Smooth muscle cell (in vitro differentiated cells): ENCODE measurements at regions not wholly inside any gene's neighbourhood (a gene's known extent, or its start where the extent isn't known, plus 50 kb on each side); places are given as distances from the start of the nearest gene placed in this dataset.

ENCODE experiments used
- DNase-seq: peaks from one replicate; lab custom pipeline; 2025; ENCODE audit not compliant: unreplicated experiment; lab: John Stamatoyannopoulos, UW
- H2AFZ ChIP-seq: fragments of 200-600 bp; sonication (generic); 2 replicates; pipeline ENCODE4 v1.6.0; 2016; ENCODE audit warnings: antibody characterized with exemption, low read depth, mild to moderate bottlenecking
- H3F3A ChIP-seq: fragments of 200-600 bp; sonication (generic); 2 replicates; pipeline ENCODE4 v1.6.0; 2017; ENCODE audit warnings: antibody characterized with exemption, low read depth
- H3K27ac ChIP-seq: fragments of 200-600 bp; sonication (generic); 2 replicates; pipeline ENCODE4 v1.5.1; 2016; ENCODE audit warnings: low read depth, mild to moderate bottlenecking
- H3K27me3 ChIP-seq: fragments of 200-600 bp; sonication (generic); 2 replicates; pipeline ENCODE4 v1.6.1; 2016; ENCODE audit warnings: low read depth, mild to moderate bottlenecking
- H3K36me3 ChIP-seq: fragments of 200-600 bp; sonication (generic); 2 replicates; pipeline ENCODE4 v1.5.1; 2016; ENCODE audit warnings: low read depth
- H3K4me1 ChIP-seq: fragments of 200-600 bp; sonication (generic); 2 replicates; pipeline ENCODE4 v1.5.1; 2016; ENCODE audit warnings: low read depth
- H3K4me2 ChIP-seq: fragments of 200-600 bp; sonication (generic); 2 replicates; pipeline ENCODE4 v1.6.0; 2016; ENCODE audit warnings: mild to moderate bottlenecking
- H3K4me3 ChIP-seq: fragments of 200-600 bp; sonication (generic); 2 replicates; pipeline ENCODE4 v1.5.1; 2016; ENCODE audit warnings: mild to moderate bottlenecking
- H3K79me2 ChIP-seq: fragments of 200-600 bp; sonication (generic); 2 replicates; pipeline ENCODE4 v1.6.0; 2016; ENCODE audit warnings: low read depth, mild to moderate bottlenecking
- H3K9ac ChIP-seq: fragments of 200-600 bp; sonication (generic); 2 replicates; pipeline ENCODE4 v1.6.0; 2016; ENCODE audit warnings: low read depth
- H3K9me3 ChIP-seq: fragments of 200-600 bp; sonication (generic); replicated peaks from 2 replicates; pipeline ENCODE4 v1.5.1; 2016; ENCODE audit warnings: low read depth
- H4K20me1 ChIP-seq: fragments of 200-600 bp; sonication (generic); 2 replicates; pipeline ENCODE4 v1.6.0; 2016; ENCODE audit warnings: low read depth
- CTCF ChIP-seq: fragments of 200-600 bp; sonication (generic); IDR thresholded peaks from 2 replicates; pipeline ENCODE4 v1.5.1; 2017; ENCODE audit warnings: borderline replicate concordance, mild to moderate bottlenecking, antibody characterized with exemption; ENCODE audit not compliant: insufficient read depth, poor library complexity, severe bottlenecking
- WGBS: methylation state at CpG from one replicate; pipeline ENCODE4 v1.1.7; 2016; ENCODE audit warnings: low lambda C conversion rate; 5-methylcytosine and 5-hydroxymethylcytosine counted together

- TF ChIP-seq CTCF, result no peak
- H3F3A ChIP-seq, result no peaks in the 10 kb centered on the region
- H4K20me1 ChIP-seq, result no peaks in the 10 kb centered on the region
- no peak for DNase-seq
- H3K4me1 ChIP-seq, result no peaks in the 10 kb centered on the region
- no peak overlapping the region for H2AFZ ChIP-seq
- no peaks in the 10 kb centered on the region for H3K36me3 ChIP-seq
- H3K4me3 ChIP-seq, result no peak overlapping the region
- H3K4me2 ChIP-seq, result no peak overlapping the region
- no peaks in the 10 kb centered on the region for H3K27me3 ChIP-seq
- 69% methylated on average over 6 of the region's 6 CpGs for WGBS
- no peaks in the 10 kb centered on the region for H3K79me2 ChIP-seq
- H3K27ac ChIP-seq, result no peak overlapping the region
- H3K9ac ChIP-seq, result no peak overlapping the region
- H3K9me3 ChIP-seq, result no peaks in the 10 kb centered on the region
Observed at GRCh38 chr15:91660174-91660649, 193.3 kb upstream of the SLCO3A1 start.

GRCh38 chr15:91664224-91664836 lies 189.2 kb upstream of the SLCO3A1 start:
- Histone ChIP-seq H4K20me1 (no peaks in the 10 kb centered on the region), H3K9ac (no peak overlapping the region), H2AFZ (no peak overlapping the region), H3K4me1 (no peaks in the 10 kb centered on the region), H3K4me3 (no peak overlapping the region), H3K79me2 (no peaks in the 10 kb centered on the region), H3K36me3 (no peaks in the 10 kb centered on the region), H3F3A (no peaks in the 10 kb centered on the region), H3K9me3 (no peaks in the 10 kb centered on the region), H3K4me2 (no peak overlapping the region), H3K27me3 (no peaks in the 10 kb centered on the region), H3K27ac (no peak overlapping the region)
- 86% methylated on average over 6 of the region's 6 CpGs for WGBS
- DNase-seq, result no peak
- TF ChIP-seq CTCF, result no peak

- no peak for DNase-seq
- Histone ChIP-seq H3K9ac (no peak overlapping the region), H4K20me1 (no peaks in the 10 kb centered on the region), H3K4me2 (no peak overlapping the region), H3K27me3 (no peaks in the 10 kb centered on the region), H3F3A (no peaks in the 10 kb centered on the region), H3K4me1 (no peaks in the 10 kb centered on the region), H3K79me2 (no peaks in the 10 kb centered on the region), H3K36me3 (no peaks in the 10 kb centered on the region), H3K4me3 (no peak overlapping the region), H2AFZ (no peak overlapping the region), H3K9me3 (no peaks in the 10 kb centered on the region), H3K27ac (no peak overlapping the region)
- no peak for TF ChIP-seq CTCF
- 83% methylated on average over 4 of the region's 4 CpGs for WGBS
Observed at GRCh38 chr15:91665212-91665611, 188.3 kb upstream of the SLCO3A1 start.

GRCh38 chr15:91668370-91668769 lies 185.1 kb upstream of the SLCO3A1 start:
- no peaks in the 10 kb centered on the region for H3K79me2 ChIP-seq
- H3K9ac ChIP-seq, result no peak overlapping the region
- H2AFZ ChIP-seq, result no peak overlapping the region
- no peaks in the 10 kb centered on the region for H3K36me3 ChIP-seq
- no peaks in the 10 kb centered on the region for H3K9me3 ChIP-seq
- 63% methylated on average over 1 of the region's 1 CpG for WGBS
- no peak overlapping the region for H3K4me2 ChIP-seq
- no peak for DNase-seq
- no peak for TF ChIP-seq CTCF
- H3K27ac ChIP-seq, result no peak overlapping the region
- no peaks in the 10 kb centered on the region for H3K27me3 ChIP-seq
- no peak overlapping the region for H3K4me3 ChIP-seq
- H3F3A ChIP-seq, result no peaks in the 10 kb centered on the region
- no peaks in the 10 kb centered on the region for H3K4me1 ChIP-seq
- no peaks in the 10 kb centered on the region for H4K20me1 ChIP-seq
